ENCODE measurements at regions not wholly inside any gene's neighbourhood (a gene's known extent, or its start where the extent isn't known, plus 50 kb on each side); places are given as distances from the start of the nearest gene placed in this dataset.
"Not testable (repeated sequence)": the region's sequence is repeated elsewhere in the genome, so short reads cannot be mapped to it uniquely, and the experiment has no call there.

- no peak for DNase-seq
These were observed 158.3 kb downstream of the MTX2 start for GRCh38 chr2:176427549-176427948.

GRCh38 chr2:176428944-176429469, 159.8 kb downstream of the MTX2 start:
- DNase-seq: not testable (repeated sequence)

- DNase-seq: no peak
These were observed 163.2 kb downstream of the MTX2 start for GRCh38 chr2:176432434-176432833.

GRCh38 chr2:176435729-176436128, 166.5 kb downstream of the MTX2 start:
- DNase-seq: no peak

DNA sequence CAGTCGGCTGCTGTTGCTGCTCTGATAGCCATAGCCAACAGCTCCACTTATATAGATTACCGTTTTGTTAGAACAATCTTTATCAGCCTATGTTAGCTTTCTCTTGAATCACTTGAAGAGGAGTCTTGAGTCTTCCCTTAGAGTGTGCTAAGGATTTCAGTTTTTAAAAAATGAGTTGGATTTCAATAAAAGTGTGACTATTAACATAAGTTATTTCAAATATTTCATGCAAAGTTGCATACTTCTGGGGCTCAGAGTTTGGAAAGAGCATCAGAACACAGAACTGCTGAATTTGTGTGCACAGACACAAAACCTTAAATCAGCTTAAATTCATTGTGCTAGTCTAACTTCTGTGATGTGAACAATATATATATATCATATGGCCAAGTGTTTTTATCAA, 174.7 kb downstream of the MTX2 start:
- DNase-seq: no peak

DNA sequence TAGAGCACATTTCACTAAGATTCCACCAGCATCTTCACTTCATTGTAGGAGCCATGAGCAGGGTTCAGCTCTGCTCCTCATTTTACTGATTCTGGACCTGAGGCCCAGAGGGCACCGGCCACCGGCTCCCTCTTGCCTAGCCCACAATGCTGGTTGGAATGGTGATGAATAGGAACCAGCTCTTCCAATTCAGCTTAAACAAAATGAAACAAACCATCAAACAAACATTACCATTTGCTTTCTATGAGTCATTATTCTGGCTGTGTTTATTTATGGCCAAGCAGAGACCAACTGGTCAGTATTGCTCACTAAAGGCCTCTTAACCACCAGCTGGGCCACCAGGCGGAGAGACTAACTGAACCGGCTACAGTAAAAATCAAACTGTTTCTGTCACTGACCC, 176.7 kb downstream of the MTX2 start:
- DNase-seq: no peak

DNA sequence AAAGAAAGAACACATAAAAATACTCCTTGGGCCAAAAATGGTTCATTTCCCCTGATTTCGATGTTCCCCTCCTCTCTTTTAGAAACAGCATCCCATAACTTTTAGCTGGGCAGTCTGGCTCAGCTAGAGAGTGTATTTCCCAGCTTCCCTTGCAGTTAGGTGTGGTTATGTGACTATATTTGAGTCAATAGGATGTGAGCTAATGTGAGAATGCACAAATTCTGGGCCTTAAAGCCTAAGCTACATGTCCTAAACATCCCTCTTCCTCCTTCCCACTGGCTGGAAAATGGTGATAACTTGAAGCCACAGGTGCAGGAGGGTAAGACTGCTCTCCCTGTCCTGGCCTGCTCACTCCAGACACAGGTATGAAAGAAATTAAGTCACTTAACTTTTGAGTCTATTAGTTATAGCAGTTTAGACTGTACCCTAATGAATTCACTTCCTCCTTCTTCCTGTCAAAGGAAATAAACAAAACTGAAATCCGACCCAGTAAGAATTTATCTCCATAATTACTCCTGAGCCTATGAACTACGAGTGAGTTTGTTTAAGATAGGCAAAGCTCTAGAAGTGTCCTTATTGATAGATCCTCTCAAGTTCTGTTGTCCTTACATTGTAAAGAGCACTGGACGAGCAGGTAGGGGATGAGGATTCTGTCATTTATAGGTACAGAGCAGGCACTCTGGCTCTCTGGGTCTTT, 177.6 kb downstream of the MTX2 start:
- no peak for DNase-seq

GRCh38 chr2:176447616-176448015, 178.4 kb downstream of the MTX2 start:
- DNase-seq: no peak

GRCh38 chr2:176449852-176450251, 180.6 kb downstream of the MTX2 start:
- DNase-seq: no peak

- DNase-seq: no peak
These were observed 184.5 kb downstream of the MTX2 start for GRCh38 chr2:176453784-176454183.

- peak; percentile 57 for DNase-seq
These were observed 185.9 kb downstream of the MTX2 start for GRCh38 chr2:176454893-176455815.

DNA sequence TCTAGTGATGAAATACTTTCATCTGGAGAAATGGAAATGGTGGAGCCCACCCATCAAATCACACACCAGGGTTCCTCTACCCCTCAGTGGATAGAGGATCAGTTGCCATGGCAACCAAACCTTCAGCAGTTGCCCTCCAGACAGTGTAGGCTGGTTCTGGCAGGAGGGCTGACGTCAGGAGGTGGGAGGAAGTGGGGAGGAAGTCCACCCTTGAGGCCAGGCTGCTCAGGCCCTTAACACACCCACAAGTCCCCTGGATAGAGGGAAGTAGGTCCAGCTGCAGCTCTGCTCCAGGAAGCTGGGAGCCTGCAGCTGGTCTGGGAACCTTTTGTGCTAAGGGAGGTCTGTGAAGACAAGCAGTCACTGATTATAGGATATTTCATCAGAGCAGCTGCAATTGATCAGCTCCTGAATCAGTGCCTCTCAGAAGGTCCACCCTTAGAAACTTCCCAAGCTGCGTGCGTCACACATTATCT, 186.6 kb downstream of the MTX2 start:
- DNase-seq: peak; percentile 51

DNA sequence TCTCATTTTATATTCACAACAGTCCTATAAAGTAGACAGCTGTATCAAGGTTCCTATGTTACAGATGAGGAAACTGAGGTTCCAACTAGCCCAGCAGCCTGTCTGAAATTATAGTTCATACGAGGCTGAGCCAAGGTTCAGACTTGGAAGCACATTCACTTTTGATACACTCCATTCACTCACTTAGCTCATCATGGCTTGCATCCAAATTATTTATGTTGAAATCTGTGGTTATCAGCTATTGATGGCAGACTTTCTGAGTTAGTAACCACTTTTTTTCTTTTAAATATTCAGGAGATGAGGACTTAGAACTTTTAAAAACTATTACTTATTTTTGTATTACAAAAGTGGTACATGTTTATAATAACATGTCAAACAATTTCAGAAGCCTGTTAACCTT, 188.2 kb downstream of the MTX2 start:
- no peak for DNase-seq

DNA sequence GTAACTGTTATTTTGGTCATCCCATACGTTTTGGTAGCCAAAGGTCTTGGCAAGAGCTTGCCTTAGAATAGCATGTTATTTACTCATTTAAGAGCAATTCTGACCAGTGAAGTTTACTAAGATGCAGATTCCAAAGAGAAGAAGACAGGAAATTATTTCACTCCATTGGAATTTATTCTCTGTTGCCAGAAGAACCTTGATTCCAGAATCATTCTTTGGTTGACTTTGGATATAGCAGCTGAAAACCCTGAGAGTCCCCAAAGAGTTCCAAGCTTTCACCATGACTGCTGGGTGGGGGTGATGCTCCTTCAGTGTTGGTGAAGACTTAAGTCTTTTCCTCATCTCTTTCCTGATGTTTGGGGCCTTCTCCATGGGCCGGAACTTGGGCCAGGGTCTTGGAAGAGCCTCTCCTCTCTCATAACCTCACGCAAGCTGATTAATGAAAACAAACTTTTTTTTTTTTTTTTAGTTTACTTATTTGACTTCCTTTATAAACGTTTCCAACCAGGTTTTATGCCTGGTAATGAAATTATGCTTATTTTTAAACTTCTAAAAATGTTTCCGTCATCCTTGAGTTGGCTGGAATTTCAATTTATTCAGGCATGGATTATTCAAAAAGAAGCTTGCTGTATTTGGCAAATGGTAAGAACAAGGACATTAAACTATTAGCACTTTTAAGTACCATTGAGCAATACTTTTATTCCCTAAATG, 192.0 kb downstream of the MTX2 start:
- DNase-seq: no peak

GRCh38 chr2:176461809-176462670, 192.8 kb downstream of the MTX2 start:
- DNase-seq: no peak

- no peak for DNase-seq
These were observed 194.3 kb downstream of the MTX2 start for GRCh38 chr2:176463546-176463945.

DNA sequence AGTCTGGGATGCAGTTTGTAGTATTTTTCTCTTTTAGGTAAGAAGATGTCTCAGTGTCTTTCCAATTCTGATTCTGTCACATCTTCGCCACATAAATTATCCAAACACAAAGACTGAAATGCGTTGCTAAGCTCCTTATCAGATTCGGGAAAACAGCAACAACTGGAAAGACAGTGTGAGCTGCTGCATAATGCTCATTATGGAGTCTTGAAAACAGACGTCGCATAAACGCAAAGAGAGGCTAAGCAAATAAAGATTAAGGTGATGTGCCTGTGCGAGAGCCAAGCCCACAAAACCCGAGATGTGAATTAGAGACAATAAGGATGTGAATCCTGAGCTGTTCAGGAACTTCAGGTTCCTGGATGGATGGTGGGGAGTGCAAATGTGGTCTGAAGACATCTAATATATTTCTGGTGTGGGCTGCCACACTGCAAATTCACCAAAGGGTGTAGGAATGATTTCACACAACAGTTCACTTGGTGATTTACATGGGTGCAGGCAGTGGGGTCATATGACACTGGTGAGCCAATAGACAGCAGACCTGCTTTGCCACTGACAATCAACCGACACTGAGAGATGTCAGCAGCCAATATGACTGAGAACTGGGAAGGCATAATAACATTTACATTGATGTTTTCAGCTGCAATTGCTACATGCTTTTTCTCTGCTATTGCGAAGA, 195.8 kb downstream of the MTX2 start:
- DNase-seq: no peak

DNA sequence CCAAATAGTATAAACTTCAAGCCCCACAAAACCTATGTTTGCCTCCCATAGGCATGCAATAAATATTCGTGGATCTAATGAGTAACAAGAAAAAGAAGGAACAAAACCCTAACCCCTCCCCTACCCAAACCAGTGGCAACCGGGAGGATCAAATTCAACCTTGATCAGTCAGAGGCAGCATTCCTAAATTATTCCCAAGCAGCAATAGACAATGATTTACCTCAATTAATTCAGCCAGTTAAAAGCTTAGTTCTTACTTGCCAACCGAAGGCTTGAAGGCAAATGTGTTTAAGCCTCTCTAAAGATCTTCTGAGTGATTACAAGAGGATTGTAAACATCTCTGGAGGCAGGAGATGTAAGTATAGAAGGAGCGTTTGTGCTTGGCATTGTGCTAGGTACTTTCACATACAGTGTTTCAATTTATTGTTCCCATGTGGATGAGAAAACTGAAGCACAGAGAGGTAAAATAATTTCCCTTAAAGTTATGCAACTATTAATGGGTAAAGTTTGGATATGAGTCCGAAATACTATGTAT, 197.7 kb downstream of the MTX2 start:
- peak; percentile 91 for DNase-seq

GRCh38 chr2:176467595-176467994, 198.4 kb downstream of the MTX2 start:
- no peak for DNase-seq

DNA sequence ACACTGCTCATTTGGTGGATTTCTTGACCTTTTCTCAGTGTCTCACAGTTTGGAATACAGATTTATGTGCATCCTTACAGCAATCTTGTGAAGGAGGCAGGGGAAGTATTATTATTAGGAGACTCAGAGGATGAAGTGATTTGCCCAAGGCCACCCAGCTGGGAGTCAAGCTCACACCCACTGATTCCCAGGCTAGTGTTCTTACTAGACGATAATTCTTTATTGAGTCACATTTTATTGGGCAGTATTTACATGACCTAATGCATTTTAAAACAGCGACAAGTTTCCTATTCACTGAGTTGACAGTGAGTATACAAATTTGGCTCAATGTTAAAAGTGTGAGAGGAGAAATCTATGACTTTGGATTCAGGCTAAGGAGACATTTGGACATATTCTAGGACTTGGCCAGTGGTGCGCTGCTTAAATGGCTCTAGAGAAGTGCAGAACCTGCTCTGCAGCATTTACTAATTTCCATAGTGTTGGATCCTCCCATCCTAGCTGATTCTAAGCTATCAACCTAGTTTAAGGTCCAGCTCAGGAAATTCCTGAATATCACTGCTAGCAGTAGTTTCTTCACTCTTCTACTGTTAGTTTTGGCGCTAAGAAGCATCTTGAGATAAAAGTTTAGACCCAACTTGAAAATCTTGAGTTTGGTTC, 199.3 kb downstream of the MTX2 start:
- no peak for DNase-seq

DNA sequence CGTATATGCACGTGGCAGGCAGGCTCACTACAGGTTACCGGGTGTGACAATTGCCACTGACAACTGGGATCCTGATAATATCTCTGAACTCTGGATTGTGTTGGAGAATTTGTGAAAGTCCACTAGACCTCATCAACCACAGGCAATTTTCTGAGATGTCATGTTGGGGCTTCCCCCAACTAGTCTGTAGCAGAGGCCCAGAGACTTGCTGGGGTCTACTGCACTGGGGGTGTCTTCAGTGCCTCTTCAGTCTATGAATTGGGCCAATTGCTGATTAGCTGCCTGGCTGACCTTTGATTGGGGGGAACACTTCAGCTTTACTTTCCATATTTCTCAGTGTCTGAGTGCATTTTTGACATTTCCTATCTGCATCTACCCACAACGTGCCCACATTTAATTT, 201.5 kb downstream of the MTX2 start:
- no peak for DNase-seq
